DOHH2 (cell line): ENCODE measurements at regions not wholly inside any gene's neighbourhood (a gene's known extent, or its start where the extent isn't known, plus 50 kb on each side); places are given as distances from the start of the nearest gene placed in this dataset.

Experiments used
- EZH2phosphoT487 ChIP-seq: fragments of 200-600 bp; sonication (generic); IDR thresholded peaks from 2 replicates; pipeline ENCODE4 v1.6.1; 2017; ENCODE audit warnings: borderline replicate concordance, mild to moderate bottlenecking, antibody characterized with exemption, low read length, moderate library complexity, mixed read lengths
- TF ChIP-seq, protein P1 (sequence below): fragments of 200-600 bp; sonication (generic); IDR thresholded peaks from one replicate; pipeline ENCODE4 v1.5.1; 2014; ENCODE audit warnings: antibody characterized with exemption, mild to moderate bottlenecking, low read depth, low read length; ENCODE audit not compliant: poor library complexity, severe bottlenecking

DNA sequence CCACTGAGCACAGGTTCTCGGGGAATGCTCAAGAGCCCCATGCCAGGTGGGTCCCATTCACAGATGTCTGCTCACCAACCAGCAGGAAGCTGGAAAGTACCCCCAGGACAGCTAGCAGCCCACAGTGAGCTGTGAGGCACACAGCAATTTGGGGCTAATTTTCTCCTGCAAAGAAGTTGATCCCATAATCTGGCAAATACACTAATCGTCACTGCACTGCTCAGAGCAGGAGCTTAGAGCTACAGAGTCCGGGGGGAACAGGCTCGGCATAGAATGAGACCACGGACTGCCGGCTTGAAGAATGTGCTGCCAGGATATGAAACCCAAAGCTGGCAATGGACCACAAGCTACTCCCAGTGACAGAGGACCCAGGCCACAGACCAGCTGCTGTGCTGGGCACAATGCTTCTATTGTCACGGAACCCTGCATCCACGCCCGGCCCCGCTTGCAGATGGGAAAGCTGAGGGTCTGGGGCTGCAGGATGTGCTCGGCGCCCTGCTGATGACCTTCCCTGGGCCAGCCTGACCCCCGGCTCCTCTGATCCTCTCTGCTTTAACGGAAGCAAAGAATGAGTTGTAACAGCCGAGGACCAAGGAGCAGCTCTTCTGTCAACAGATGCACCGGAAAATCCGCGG, 239.7 kb downstream of the CTTN start:
- TF ChIP-seq, protein P1, sequence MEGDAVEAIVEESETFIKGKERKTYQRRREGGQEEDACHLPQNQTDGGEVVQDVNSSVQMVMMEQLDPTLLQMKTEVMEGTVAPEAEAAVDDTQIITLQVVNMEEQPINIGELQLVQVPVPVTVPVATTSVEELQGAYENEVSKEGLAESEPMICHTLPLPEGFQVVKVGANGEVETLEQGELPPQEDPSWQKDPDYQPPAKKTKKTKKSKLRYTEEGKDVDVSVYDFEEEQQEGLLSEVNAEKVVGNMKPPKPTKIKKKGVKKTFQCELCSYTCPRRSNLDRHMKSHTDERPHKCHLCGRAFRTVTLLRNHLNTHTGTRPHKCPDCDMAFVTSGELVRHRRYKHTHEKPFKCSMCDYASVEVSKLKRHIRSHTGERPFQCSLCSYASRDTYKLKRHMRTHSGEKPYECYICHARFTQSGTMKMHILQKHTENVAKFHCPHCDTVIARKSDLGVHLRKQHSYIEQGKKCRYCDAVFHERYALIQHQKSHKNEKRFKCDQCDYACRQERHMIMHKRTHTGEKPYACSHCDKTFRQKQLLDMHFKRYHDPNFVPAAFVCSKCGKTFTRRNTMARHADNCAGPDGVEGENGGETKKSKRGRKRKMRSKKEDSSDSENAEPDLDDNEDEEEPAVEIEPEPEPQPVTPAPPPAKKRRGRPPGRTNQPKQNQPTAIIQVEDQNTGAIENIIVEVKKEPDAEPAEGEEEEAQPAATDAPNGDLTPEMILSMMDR = no peak
- no peak for TF ChIP-seq EZH2phosphoT487
